ENCODE measurements at regions not wholly inside any gene's neighbourhood (a gene's known extent, or its start where the extent isn't known, plus 50 kb on each side); places are given as distances from the start of the nearest gene placed in this dataset.

DNA sequence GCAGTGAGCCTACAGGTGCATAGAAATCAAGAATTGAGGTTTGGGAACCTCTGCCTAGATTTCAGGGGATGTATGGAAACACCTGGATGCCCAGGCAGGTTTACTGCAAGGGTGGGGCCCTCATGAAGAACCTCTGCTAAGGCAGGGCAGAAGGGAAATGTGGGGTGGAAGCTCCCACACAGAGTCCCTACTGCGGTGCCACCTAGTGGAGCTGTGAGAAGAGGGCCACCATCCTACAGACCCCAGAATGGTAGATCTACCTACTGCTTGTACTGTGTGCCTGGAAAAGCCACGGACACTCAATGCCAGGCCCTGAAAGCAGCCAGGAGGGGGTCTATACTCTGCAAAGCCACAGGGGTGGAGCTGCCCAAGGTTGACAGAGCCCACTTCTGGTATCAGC lies 533.5 kb downstream of the GPAM start:
- no peak for DNase-seq (ENCODE audit: insufficient read length, low spot score)
- FAIRE-seq, result no peak
- no peak for TF ChIP-seq TAF1 (IDR thresholded peaks at IDR 0.05; ENCODE audit: low read depth, low read length)
- TF ChIP-seq POU2F2 (IDR thresholded peaks at IDR 0.05; ENCODE audit: low read depth, low read length), result no peak
- no peak for TF ChIP-seq POLR2A (IDR thresholded peaks at IDR 0.05; ENCODE audit: low read depth, low read length)
- TF ChIP-seq PAX5 (IDR thresholded peaks at IDR 0.05; ENCODE audit: insufficient read depth, low read length, severe bottlenecking), result no peak
- no peak for TF ChIP-seq POLR2AphosphoS5 (IDR thresholded peaks at IDR 0.05; ENCODE audit: low read depth, low read length)
- no peak for TF ChIP-seq SPI1 (IDR thresholded peaks at IDR 0.05; ENCODE audit: low read depth, low read length)

DNA sequence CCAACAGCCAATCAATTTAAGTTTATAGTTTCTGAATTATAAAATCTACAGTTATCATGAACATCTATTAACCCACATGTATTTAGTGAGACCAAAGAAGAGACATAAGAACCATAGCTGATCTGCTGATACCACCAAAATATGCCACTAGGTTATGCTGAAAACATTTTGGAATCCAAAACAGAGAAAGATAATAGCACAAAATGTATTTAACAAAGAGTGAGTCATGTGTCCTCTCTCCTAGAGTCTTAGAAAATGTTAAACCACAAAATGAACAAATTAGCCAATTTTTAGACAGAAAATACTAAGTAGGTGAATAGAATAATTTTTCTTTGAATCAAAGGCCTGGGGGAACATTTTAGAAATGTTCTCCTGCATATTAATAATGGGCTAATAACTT lies 527.5 kb downstream of the GPAM start:
- DNase-seq (ENCODE audit: insufficient read length, low spot score) (no peak), FAIRE-seq (no peak)
- TF ChIP-seq SPI1 (IDR thresholded peaks at IDR 0.05; ENCODE audit: low read depth, low read length) (no peak), TAF1 (IDR thresholded peaks at IDR 0.05; ENCODE audit: low read depth, low read length) (no peak), POLR2AphosphoS5 (IDR thresholded peaks at IDR 0.05; ENCODE audit: low read depth, low read length) (no peak), PAX5 (IDR thresholded peaks at IDR 0.05; ENCODE audit: insufficient read depth, low read length, severe bottlenecking) (no peak), POLR2A (IDR thresholded peaks at IDR 0.05; ENCODE audit: low read depth, low read length) (no peak), POU2F2 (IDR thresholded peaks at IDR 0.05; ENCODE audit: low read depth, low read length) (no peak)

DNA sequence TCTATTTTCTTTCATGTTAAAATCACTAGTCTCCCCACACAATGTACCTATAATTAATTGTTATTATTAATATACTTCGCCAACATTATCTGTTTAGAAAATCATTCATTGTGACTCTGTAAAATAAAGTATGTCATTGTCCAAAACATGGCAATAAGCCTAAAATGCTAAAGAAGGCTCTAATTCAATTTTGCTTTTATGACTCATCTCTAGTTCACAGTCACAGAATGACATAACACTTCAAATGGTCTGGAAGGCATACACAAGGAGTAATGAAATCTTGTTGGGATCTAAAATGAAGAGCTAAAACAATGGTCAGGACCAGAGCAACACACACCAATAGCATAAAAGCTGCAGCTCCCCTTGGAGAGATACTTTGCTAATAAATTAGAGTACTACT lies 505.8 kb downstream of the GPAM start:
- TF ChIP-seq POLR2A (IDR thresholded peaks at IDR 0.05; ENCODE audit: low read depth, low read length) (no peak), TAF1 (IDR thresholded peaks at IDR 0.05; ENCODE audit: low read depth, low read length) (no peak), POLR2AphosphoS5 (IDR thresholded peaks at IDR 0.05; ENCODE audit: low read depth, low read length) (no peak), PAX5 (IDR thresholded peaks at IDR 0.05; ENCODE audit: insufficient read depth, low read length, severe bottlenecking) (no peak), POU2F2 (IDR thresholded peaks at IDR 0.05; ENCODE audit: low read depth, low read length) (no peak), SPI1 (IDR thresholded peaks at IDR 0.05; ENCODE audit: low read depth, low read length) (no peak)
- DNase-seq (ENCODE audit: insufficient read length, low spot score), result no peak
- FAIRE-seq, result peak; percentile 20

DNA sequence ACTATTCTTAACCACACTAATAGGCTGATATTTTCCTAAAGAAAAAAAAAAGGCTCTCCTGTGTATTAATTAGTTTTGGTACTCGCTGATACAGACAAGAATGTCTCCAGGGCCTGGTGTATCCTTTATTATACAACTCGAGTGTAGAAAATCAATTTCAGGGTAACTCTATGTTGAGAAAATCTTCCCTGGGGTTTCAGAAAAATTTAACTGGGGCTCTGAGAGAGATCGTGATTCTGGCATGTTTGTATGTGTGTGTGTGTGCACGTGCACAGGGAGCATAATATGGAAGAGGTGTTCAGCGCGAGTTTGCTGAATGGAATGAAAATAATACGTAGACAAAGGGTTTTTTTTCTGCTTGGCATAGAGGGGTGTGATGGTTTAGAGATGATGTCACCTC lies 496.8 kb downstream of the GPAM start:
- DNase-seq (ENCODE audit: insufficient read length, low spot score) (no peak), FAIRE-seq (no peak)
- TF ChIP-seq SPI1 (IDR thresholded peaks at IDR 0.05; ENCODE audit: low read depth, low read length) (no peak), PAX5 (IDR thresholded peaks at IDR 0.05; ENCODE audit: insufficient read depth, low read length, severe bottlenecking) (no peak), POLR2AphosphoS5 (IDR thresholded peaks at IDR 0.05; ENCODE audit: low read depth, low read length) (no peak), POU2F2 (IDR thresholded peaks at IDR 0.05; ENCODE audit: low read depth, low read length) (no peak), POLR2A (IDR thresholded peaks at IDR 0.05; ENCODE audit: low read depth, low read length) (no peak), TAF1 (IDR thresholded peaks at IDR 0.05; ENCODE audit: low read depth, low read length) (no peak)

DNA sequence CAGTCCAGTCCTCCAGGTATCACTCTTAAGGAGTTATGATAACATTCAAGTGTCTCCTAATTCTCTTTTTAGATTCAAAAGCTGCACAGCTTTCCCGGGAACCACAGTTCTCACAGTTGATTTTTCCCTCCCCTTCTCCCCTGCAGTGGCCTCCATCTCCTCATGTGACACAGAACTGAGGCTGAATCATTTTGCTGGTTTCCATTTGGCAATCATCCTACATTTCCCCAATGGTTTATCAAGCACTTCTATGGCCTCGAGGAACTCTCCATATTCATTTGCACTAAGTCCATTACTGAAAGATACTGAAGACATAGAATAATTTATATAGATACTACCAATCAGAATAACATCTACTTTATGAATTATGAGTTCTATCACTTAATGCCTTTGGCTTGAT lies 484.9 kb downstream of the GPAM start:
- DNase-seq (ENCODE audit: insufficient read length, low spot score) (no peak), FAIRE-seq (no peak)
- no peak for TF ChIP-seq POLR2AphosphoS5 (IDR thresholded peaks at IDR 0.05; ENCODE audit: low read depth, low read length)

DNA sequence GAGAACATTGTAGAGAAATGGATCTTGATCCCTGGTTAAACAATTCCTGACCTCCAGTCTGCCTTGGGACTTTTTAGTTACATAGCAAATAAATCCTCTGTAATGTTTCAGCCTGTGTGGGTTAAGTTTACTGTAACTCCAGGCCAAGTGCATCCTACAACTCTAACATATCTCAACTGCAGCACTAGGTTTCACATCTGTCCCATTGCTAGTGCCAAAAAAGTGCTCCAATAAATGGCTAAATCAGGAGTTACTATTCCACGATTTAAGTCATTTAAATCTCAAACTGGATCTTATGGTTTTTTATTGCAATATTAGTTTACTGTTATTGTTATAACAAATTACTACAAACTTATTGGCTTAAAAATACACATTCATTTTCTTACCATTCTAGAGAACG lies 479.6 kb downstream of the GPAM start:
- TF ChIP-seq POU2F2 (IDR thresholded peaks at IDR 0.05; ENCODE audit: low read depth, low read length), result no peak
- no peak for TF ChIP-seq POLR2A (IDR thresholded peaks at IDR 0.05; ENCODE audit: low read depth, low read length)
- TF ChIP-seq TAF1 (IDR thresholded peaks at IDR 0.05; ENCODE audit: low read depth, low read length), result no peak
- no peak for TF ChIP-seq SPI1 (IDR thresholded peaks at IDR 0.05; ENCODE audit: low read depth, low read length)
- TF ChIP-seq POLR2AphosphoS5 (IDR thresholded peaks at IDR 0.05; ENCODE audit: low read depth, low read length), result no peak
- TF ChIP-seq PAX5 (IDR thresholded peaks at IDR 0.05; ENCODE audit: insufficient read depth, low read length, severe bottlenecking), result no peak
- DNase-seq (ENCODE audit: insufficient read length, low spot score) (no peak), FAIRE-seq (no peak)

DNA sequence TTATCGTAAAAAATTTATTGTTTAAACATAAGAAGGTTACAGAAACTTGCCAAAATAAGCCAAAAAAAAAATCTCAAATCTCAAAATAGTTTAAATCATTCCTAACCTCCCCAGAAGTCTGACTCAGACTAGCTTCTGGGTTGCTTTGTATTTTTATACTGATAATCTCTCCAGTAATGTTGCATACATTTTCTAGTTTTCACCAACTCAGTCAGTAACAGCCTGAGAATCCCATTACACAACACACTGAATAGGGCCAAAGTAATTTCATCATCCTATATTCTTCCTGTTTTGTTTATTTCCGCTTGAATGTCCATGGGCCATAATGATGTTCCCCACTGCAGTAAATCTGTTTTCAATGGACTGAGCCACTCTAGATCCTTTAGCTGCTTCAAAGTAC lies 478.5 kb downstream of the GPAM start:
- FAIRE-seq, result no peak
- no peak for TF ChIP-seq POU2F2 (IDR thresholded peaks at IDR 0.05; ENCODE audit: low read depth, low read length)
- no peak for TF ChIP-seq POLR2A (IDR thresholded peaks at IDR 0.05; ENCODE audit: low read depth, low read length)
- no peak for TF ChIP-seq POLR2AphosphoS5 (IDR thresholded peaks at IDR 0.05; ENCODE audit: low read depth, low read length)
- no peak for TF ChIP-seq PAX5 (IDR thresholded peaks at IDR 0.05; ENCODE audit: insufficient read depth, low read length, severe bottlenecking)
- no peak for TF ChIP-seq SPI1 (IDR thresholded peaks at IDR 0.05; ENCODE audit: low read depth, low read length)
- no peak for TF ChIP-seq TAF1 (IDR thresholded peaks at IDR 0.05; ENCODE audit: low read depth, low read length)
- no peak for DNase-seq (ENCODE audit: insufficient read length, low spot score)

DNA sequence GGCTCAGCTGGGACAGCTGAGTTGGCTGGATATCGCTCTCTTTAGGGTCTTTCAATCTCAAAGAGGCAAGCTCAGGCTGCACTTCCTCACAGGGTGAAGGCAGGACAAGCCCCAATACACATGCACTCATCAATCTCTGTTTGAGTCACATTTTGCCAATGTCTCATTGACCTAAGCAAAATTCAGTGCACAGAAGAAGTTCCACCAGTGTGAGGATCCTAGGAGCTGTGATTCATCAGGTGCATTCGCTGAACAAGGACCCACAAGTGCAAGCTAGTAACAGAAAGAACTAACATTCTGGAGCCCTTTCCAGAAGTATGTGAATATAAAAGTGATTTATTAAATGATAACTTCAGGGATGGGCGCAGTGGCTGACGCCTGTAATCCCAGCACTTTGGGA lies 477.2 kb downstream of the GPAM start:
- no peak for TF ChIP-seq SPI1 (IDR thresholded peaks at IDR 0.05; ENCODE audit: low read depth, low read length)
- TF ChIP-seq POLR2AphosphoS5 (IDR thresholded peaks at IDR 0.05; ENCODE audit: low read depth, low read length), result no peak
- no peak for TF ChIP-seq TAF1 (IDR thresholded peaks at IDR 0.05; ENCODE audit: low read depth, low read length)
- no peak for TF ChIP-seq PAX5 (IDR thresholded peaks at IDR 0.05; ENCODE audit: insufficient read depth, low read length, severe bottlenecking)
- no peak for TF ChIP-seq POLR2A (IDR thresholded peaks at IDR 0.05; ENCODE audit: low read depth, low read length)
- TF ChIP-seq POU2F2 (IDR thresholded peaks at IDR 0.05; ENCODE audit: low read depth, low read length), result no peak
- DNase-seq (ENCODE audit: insufficient read length, low spot score) (no peak), FAIRE-seq (no peak)

DNA sequence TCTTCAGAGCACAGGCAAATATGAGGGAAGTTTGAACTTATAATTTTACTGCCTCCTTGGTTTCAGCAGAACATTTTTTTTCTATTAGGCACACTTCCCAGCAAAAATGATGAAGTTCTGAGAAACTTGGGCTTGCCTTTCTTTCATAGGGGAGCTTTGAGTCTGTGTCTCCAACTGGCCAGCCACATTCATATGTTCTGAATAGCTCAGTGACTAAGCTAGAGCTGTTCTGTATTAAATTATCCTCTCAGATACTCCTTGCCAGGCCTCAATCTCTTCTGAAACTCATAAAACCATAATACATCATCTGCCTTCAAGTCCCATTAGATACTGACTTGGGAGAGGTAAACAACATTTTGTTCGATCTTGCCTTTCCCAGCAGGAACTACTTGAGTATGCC lies 476.5 kb downstream of the GPAM start:
- TF ChIP-seq SPI1 (IDR thresholded peaks at IDR 0.05; ENCODE audit: low read depth, low read length) (no peak), POLR2AphosphoS5 (IDR thresholded peaks at IDR 0.05; ENCODE audit: low read depth, low read length) (no peak)
- DNase-seq (ENCODE audit: insufficient read length, low spot score) (no peak), FAIRE-seq (no peak)

DNA sequence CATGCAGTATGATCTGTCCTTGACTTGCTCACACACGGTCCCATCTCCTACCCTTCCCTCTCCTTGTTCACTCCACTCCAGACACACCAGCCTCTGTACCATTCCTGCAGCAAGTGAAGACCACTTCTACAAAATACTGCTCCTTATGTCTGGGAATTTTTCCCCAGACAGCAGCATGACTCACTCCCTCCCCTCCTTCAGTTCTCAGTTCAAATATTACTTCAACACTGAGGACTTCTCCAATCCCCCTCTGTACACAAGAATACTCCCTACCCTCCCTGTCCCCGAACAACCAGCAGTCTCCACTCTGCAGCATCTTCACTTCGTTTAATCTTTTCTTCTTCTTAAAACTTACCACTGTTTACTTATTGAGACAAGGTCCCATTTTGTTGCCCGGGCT lies 474.0 kb downstream of the GPAM start:
- DNase-seq (ENCODE audit: insufficient read length, low spot score) (no peak), FAIRE-seq (no peak)
- no peak for TF ChIP-seq POU2F2 (IDR thresholded peaks at IDR 0.05; ENCODE audit: low read depth, low read length)
- no peak for TF ChIP-seq POLR2AphosphoS5 (IDR thresholded peaks at IDR 0.05; ENCODE audit: low read depth, low read length)
- no peak for TF ChIP-seq POLR2A (IDR thresholded peaks at IDR 0.05; ENCODE audit: low read depth, low read length)
- no peak for TF ChIP-seq PAX5 (IDR thresholded peaks at IDR 0.05; ENCODE audit: insufficient read depth, low read length, severe bottlenecking)
- TF ChIP-seq TAF1 (IDR thresholded peaks at IDR 0.05; ENCODE audit: low read depth, low read length), result no peak
- no peak for TF ChIP-seq SPI1 (IDR thresholded peaks at IDR 0.05; ENCODE audit: low read depth, low read length)

Measured in GM12891 (cell line).